HG02973 (cell line): ENCODE measurements at regions not wholly inside any gene's neighbourhood (a gene's known extent, or its start where the extent isn't known, plus 50 kb on each side); places are given as distances from the start of the nearest gene placed in this dataset.

Source experiments
- ATAC-seq: cut with Tn5 transposase; IDR thresholded peaks from one replicate; pipeline ENCODE4 v1.9.1; 2021; ENCODE audit warnings: moderate library complexity; ENCODE audit not compliant: unreplicated experiment

- ATAC-seq = peak; percentile 90
These were observed 73.6 kb upstream of the RPS23 start for GRCh38 chr5:82351754-82352145.

GRCh38 chr5:82351297-82351696 lies 73.1 kb upstream of the RPS23 start:
- ATAC-seq = no peak

GRCh38 chr5:82349652-82350051 lies 71.5 kb upstream of the RPS23 start:
- no peak for ATAC-seq

GRCh38 chr5:82348784-82349425 lies 70.8 kb upstream of the RPS23 start:
- no peak for ATAC-seq

- no peak for ATAC-seq
These were observed 69.2 kb upstream of the RPS23 start for GRCh38 chr5:82347201-82347865.

- no peak for ATAC-seq
These were observed 68.4 kb upstream of the RPS23 start for GRCh38 chr5:82346399-82347165.

- no peak for ATAC-seq
These were observed 67.0 kb upstream of the RPS23 start for GRCh38 chr5:82345108-82345507.

GRCh38 chr5:82341325-82341724 lies 63.2 kb upstream of the RPS23 start:
- ATAC-seq = no peak

GRCh38 chr5:82340799-82341198 lies 62.6 kb upstream of the RPS23 start:
- ATAC-seq = no peak

- no peak for ATAC-seq
These were observed 61.6 kb upstream of the RPS23 start for GRCh38 chr5:82339792-82340191.

- no peak for ATAC-seq
These were observed 60.7 kb upstream of the RPS23 start for GRCh38 chr5:82338771-82339373.

- no peak for ATAC-seq
These were observed 58.8 kb upstream of the RPS23 start for GRCh38 chr5:82336959-82337351.

- ATAC-seq = no peak
These were observed 58.2 kb upstream of the RPS23 start for GRCh38 chr5:82336226-82336958.

GRCh38 chr5:82335806-82336205 lies 57.7 kb upstream of the RPS23 start:
- no peak for ATAC-seq

- ATAC-seq = no peak
These were observed 56.7 kb upstream of the RPS23 start for GRCh38 chr5:82334856-82335255.

- no peak for ATAC-seq
These were observed 56.0 kb upstream of the RPS23 start for GRCh38 chr5:82334085-82334692.

GRCh38 chr5:82332886-82333615 lies 54.9 kb upstream of the RPS23 start:
- no peak for ATAC-seq

GRCh38 chr5:82332064-82332855 lies 54.1 kb upstream of the RPS23 start:
- no peak for ATAC-seq

- ATAC-seq = no peak
These were observed 53.4 kb upstream of the RPS23 start for GRCh38 chr5:82331557-82331956.
